Cerebellar cortex (tissue), 1 donor: ENCODE measurements at regions not wholly inside any gene's neighbourhood (a gene's known extent, or its start where the extent isn't known, plus 50 kb on each side); places are given as distances from the start of the nearest gene placed in this dataset.
"Not testable (repeated sequence)": the region's sequence is repeated elsewhere in the genome, so short reads cannot be mapped to it uniquely, and the experiment has no call there.

Experiments used
- DNase-seq: peaks from one replicate; pipeline ENCODE4 v3.0.0-alpha.2; 2015; ENCODE audit warnings: low spot score

- peak; percentile 86 for DNase-seq
These were observed 1514.4 kb downstream of the BRD1 start for GRCh38 chr22:48313175-48313830.

GRCh38 chr22:48310740-48311139 lies 1516.9 kb downstream of the BRD1 start:
- DNase-seq: no peak

- DNase-seq: no peak
These were observed 1517.4 kb downstream of the BRD1 start for GRCh38 chr22:48310289-48310688.

GRCh38 chr22:48309836-48310235 lies 1517.8 kb downstream of the BRD1 start:
- no peak for DNase-seq

- no peak for DNase-seq
These were observed 1518.5 kb downstream of the BRD1 start for GRCh38 chr22:48309115-48309705.

- peak; percentile 35 for DNase-seq
These were observed 1519.7 kb downstream of the BRD1 start for GRCh38 chr22:48307931-48308330.

- no peak for DNase-seq
These were observed 1520.7 kb downstream of the BRD1 start for GRCh38 chr22:48306785-48307510.

- no peak for DNase-seq
These were observed 1521.4 kb downstream of the BRD1 start for GRCh38 chr22:48306284-48306683.

GRCh38 chr22:48305726-48306235 lies 1521.9 kb downstream of the BRD1 start:
- DNase-seq: no peak

GRCh38 chr22:48303369-48303725 lies 1524.3 kb downstream of the BRD1 start:
- DNase-seq: no peak

GRCh38 chr22:48302657-48303368 lies 1524.9 kb downstream of the BRD1 start:
- no peak for DNase-seq

- no peak for DNase-seq
These were observed 1525.8 kb downstream of the BRD1 start for GRCh38 chr22:48301908-48302307.

GRCh38 chr22:48301421-48301820 lies 1526.3 kb downstream of the BRD1 start:
- DNase-seq: peak; percentile 51

- no peak for DNase-seq
These were observed 1526.8 kb downstream of the BRD1 start for GRCh38 chr22:48300877-48301276.

GRCh38 chr22:48299801-48300200 lies 1527.9 kb downstream of the BRD1 start:
- DNase-seq: peak; percentile 53

- DNase-seq: no peak
These were observed 1528.5 kb downstream of the BRD1 start for GRCh38 chr22:48299124-48299523.

GRCh38 chr22:48297296-48297695 lies 1530.4 kb downstream of the BRD1 start:
- DNase-seq: no peak

- not testable (repeated sequence) for DNase-seq
These were observed 1527.5 kb downstream of the TBC1D22A start for GRCh38 chr22:48289954-48290353.

GRCh38 chr22:48288376-48288940 lies 1526.0 kb downstream of the TBC1D22A start:
- no peak for DNase-seq

- DNase-seq: no peak
These were observed 1524.6 kb downstream of the TBC1D22A start for GRCh38 chr22:48287031-48287430.

- no peak for DNase-seq
These were observed 1522.2 kb downstream of the TBC1D22A start for GRCh38 chr22:48284671-48285070.

- DNase-seq: no peak
These were observed 1520.4 kb downstream of the TBC1D22A start for GRCh38 chr22:48282804-48283203.
